H1 (cell line): ENCODE measurements at regions not wholly inside any gene's neighbourhood (a gene's known extent, or its start where the extent isn't known, plus 50 kb on each side); places are given as distances from the start of the nearest gene placed in this dataset.
"Not testable (repeated sequence)": the region's sequence is repeated elsewhere in the genome, so short reads cannot be mapped to it uniquely, and the experiment has no call there.

Experiments
- NRF1 ChIP-seq: IDR thresholded peaks from 2 replicates; pipeline ENCODE4 v1.6.1; 2011; ENCODE audit warnings: mild to moderate bottlenecking, low read depth, low read length, improper control_type of control experiment
- POLR2A ChIP-seq, 2 experiments: IDR thresholded peaks; 1 replicate in 1 of 2; 2 replicates in 1 of 2; pipeline ENCODE4 v1.6.1; 2011; ENCODE audit warnings: low read depth in 2 of 2, low read length in 2 of 2, mild to moderate bottlenecking in 2 of 2; ENCODE audit errors: control extremely low read depth in 1 of 2
- TF ChIP-seq, protein P1 (sequence below), 3 experiments: IDR thresholded peaks; 1 replicate in 2 of 3; 2 replicates in 1 of 3; pipeline versions ENCODE4 v1.5.1 to v1.6.1; 2011; ENCODE audit warnings: low read length in 3 of 3, mild to moderate bottlenecking in 3 of 3, inconsistent platforms in 2 of 3, low read depth in 1 of 3, moderate library complexity in 1 of 3; ENCODE audit not compliant: insufficient read depth in 1 of 3; ENCODE audit errors: control extremely low read depth in 1 of 3
- TF ChIP-seq, protein P2 (sequence below): fragments of 300-600 bp; sonication (generic); IDR thresholded peaks from 2 replicates; pipeline ENCODE4 v1.7.1; 2012; ENCODE audit warnings: low read length, moderate library complexity, mild to moderate bottlenecking, inconsistent platforms; ENCODE audit not compliant: insufficient replicate concordance

- TF ChIP-seq, protein P1, sequence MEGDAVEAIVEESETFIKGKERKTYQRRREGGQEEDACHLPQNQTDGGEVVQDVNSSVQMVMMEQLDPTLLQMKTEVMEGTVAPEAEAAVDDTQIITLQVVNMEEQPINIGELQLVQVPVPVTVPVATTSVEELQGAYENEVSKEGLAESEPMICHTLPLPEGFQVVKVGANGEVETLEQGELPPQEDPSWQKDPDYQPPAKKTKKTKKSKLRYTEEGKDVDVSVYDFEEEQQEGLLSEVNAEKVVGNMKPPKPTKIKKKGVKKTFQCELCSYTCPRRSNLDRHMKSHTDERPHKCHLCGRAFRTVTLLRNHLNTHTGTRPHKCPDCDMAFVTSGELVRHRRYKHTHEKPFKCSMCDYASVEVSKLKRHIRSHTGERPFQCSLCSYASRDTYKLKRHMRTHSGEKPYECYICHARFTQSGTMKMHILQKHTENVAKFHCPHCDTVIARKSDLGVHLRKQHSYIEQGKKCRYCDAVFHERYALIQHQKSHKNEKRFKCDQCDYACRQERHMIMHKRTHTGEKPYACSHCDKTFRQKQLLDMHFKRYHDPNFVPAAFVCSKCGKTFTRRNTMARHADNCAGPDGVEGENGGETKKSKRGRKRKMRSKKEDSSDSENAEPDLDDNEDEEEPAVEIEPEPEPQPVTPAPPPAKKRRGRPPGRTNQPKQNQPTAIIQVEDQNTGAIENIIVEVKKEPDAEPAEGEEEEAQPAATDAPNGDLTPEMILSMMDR (IDR thresholded peaks at IDR 0.05; ENCODE audit: control extremely low read depth in 1 of 3, insufficient read depth in 1 of 3, low read depth in 1 of 3, low read length in 3 of 3), result not testable (repeated sequence)
- TF ChIP-seq NRF1; POLR2A (IDR thresholded peaks at IDR 0.05; ENCODE audit: control extremely low read depth in 1 of 2, low read depth in 2 of 2, low read length in 2 of 2): not testable (repeated sequence)
- TF ChIP-seq, protein P2, sequence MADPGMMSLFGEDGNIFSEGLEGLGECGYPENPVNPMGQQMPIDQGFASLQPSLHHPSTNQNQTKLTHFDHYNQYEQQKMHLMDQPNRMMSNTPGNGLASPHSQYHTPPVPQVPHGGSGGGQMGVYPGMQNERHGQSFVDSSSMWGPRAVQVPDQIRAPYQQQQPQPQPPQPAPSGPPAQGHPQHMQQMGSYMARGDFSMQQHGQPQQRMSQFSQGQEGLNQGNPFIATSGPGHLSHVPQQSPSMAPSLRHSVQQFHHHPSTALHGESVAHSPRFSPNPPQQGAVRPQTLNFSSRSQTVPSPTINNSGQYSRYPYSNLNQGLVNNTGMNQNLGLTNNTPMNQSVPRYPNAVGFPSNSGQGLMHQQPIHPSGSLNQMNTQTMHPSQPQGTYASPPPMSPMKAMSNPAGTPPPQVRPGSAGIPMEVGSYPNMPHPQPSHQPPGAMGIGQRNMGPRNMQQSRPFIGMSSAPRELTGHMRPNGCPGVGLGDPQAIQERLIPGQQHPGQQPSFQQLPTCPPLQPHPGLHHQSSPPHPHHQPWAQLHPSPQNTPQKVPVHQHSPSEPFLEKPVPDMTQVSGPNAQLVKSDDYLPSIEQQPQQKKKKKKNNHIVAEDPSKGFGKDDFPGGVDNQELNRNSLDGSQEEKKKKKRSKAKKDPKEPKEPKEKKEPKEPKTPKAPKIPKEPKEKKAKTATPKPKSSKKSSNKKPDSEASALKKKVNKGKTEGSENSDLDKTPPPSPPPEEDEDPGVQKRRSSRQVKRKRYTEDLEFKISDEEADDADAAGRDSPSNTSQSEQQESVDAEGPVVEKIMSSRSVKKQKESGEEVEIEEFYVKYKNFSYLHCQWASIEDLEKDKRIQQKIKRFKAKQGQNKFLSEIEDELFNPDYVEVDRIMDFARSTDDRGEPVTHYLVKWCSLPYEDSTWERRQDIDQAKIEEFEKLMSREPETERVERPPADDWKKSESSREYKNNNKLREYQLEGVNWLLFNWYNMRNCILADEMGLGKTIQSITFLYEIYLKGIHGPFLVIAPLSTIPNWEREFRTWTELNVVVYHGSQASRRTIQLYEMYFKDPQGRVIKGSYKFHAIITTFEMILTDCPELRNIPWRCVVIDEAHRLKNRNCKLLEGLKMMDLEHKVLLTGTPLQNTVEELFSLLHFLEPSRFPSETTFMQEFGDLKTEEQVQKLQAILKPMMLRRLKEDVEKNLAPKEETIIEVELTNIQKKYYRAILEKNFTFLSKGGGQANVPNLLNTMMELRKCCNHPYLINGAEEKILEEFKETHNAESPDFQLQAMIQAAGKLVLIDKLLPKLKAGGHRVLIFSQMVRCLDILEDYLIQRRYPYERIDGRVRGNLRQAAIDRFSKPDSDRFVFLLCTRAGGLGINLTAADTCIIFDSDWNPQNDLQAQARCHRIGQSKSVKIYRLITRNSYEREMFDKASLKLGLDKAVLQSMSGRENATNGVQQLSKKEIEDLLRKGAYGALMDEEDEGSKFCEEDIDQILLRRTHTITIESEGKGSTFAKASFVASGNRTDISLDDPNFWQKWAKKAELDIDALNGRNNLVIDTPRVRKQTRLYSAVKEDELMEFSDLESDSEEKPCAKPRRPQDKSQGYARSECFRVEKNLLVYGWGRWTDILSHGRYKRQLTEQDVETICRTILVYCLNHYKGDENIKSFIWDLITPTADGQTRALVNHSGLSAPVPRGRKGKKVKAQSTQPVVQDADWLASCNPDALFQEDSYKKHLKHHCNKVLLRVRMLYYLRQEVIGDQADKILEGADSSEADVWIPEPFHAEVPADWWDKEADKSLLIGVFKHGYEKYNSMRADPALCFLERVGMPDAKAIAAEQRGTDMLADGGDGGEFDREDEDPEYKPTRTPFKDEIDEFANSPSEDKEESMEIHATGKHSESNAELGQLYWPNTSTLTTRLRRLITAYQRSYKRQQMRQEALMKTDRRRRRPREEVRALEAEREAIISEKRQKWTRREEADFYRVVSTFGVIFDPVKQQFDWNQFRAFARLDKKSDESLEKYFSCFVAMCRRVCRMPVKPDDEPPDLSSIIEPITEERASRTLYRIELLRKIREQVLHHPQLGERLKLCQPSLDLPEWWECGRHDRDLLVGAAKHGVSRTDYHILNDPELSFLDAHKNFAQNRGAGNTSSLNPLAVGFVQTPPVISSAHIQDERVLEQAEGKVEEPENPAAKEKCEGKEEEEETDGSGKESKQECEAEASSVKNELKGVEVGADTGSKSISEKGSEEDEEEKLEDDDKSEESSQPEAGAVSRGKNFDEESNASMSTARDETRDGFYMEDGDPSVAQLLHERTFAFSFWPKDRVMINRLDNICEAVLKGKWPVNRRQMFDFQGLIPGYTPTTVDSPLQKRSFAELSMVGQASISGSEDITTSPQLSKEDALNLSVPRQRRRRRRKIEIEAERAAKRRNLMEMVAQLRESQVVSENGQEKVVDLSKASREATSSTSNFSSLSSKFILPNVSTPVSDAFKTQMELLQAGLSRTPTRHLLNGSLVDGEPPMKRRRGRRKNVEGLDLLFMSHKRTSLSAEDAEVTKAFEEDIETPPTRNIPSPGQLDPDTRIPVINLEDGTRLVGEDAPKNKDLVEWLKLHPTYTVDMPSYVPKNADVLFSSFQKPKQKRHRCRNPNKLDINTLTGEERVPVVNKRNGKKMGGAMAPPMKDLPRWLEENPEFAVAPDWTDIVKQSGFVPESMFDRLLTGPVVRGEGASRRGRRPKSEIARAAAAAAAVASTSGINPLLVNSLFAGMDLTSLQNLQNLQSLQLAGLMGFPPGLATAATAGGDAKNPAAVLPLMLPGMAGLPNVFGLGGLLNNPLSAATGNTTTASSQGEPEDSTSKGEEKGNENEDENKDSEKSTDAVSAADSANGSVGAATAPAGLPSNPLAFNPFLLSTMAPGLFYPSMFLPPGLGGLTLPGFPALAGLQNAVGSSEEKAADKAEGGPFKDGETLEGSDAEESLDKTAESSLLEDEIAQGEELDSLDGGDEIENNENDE, result not testable (repeated sequence)
Observed at GRCh38 chr3:145054055-145054454, 1082.4 kb downstream of the DIPK2A start.
